HL-60/S4 (cell line): ENCODE measurements at regions not wholly inside any gene's neighbourhood (a gene's known extent, or its start where the extent isn't known, plus 50 kb on each side); places are given as distances from the start of the nearest gene placed in this dataset.

ENCODE experiments used
- in situ Hi-C: fragments of 300-500 bp; cut with MboI; formaldehyde crosslinking; loops from 2 replicates; pipeline ENCODE4 v1.14.3; 2022; ENCODE audit warnings: low sequenced_read_pairs

DNA sequence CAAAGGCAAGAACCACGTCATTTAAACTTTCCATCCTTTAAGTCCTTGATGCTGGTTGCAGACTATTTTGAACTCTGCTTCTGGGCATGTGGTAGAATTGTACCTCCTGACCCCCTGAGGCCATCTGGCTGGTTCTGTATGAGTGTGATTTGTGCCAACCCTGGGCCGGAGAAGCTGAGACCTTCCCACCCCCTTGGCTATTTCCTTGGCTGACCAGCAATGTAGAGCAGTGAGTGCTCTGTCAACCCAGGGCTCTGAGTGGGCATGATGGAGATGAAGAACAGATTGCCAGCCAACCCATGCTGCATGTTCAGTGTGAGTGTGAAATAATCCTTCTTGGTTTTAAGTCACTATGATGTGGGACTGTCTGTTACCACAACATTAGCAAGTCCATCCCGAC is 82.1 kb upstream of the RASGRP1 start:
- in situ Hi-C loops, result no loop called here

DNA sequence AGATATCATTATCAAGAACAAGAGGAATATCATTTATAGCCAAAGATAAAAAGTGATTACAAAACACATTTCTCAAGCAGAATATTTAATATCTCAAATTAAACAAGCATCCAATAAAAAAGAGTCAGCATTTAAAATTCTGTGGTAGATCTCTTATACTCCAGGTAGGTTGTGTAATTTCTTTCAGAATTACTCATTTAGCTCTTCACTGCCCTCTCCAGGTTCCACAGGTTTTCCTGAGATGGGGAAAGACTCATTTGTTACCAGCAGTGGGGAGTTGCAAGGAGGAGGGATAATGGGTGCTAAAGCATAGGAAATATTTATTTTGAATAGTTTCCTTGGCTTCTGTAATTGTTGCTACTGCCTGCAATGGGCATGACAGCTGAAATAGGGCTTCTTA is 83.1 kb upstream of the RASGRP1 start:
- in situ Hi-C loops, result no loop called here

DNA sequence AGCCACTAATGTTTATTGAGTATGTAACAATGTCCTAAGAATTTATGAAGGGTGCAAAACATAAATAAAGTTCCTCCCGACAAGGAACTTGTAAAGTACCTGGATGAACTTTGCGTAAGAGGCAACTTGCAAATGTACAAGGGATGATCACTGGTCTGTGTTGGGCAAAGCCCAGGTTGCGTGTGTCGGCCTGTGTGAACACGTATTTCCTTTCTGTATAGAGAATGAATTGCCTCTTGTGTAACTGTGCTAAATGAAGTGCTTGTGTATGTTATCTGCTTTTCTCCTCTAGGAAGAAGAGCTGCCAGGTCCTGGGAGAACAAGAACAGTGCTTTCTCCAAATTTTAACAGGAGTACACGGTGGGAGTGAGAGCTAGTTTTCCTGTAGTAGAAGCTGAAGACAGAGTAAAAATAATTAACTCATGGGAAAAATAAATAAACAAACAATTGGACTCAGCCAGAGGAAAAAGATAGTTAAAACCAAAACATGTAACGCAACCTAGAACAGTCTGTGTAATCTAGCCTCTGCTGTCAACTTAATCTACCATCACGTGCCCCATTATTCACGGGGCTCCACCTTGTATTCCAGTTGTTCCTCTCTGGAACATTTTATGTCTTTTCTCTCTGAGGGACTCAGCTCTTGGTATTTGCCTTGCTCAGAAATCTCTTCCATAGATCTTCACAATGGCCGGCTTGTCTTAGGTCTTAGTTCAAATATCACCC is 83.7 kb upstream of the RASGRP1 start:
- in situ Hi-C loops, result no loop called here

DNA sequence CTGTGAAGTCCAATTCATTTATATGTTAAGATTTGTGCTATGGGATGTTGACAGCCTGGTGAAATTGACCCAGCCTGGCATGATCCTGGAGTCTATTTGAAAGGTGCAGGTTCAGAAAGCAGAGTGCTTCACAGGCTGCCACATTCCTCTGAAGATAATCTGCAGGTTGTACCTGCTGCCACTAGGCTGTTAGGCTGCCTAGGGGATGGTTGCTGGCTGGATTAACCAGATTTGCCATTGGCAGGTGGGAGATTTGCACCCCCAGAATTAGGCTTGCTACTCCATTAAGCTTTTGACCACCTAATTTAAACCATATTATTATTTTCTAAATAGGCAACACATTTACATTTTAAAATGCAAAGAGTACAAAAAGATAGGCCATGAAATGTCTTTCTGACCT is 85.8 kb upstream of the RASGRP1 start:
- in situ Hi-C loops, result no loop called here

DNA sequence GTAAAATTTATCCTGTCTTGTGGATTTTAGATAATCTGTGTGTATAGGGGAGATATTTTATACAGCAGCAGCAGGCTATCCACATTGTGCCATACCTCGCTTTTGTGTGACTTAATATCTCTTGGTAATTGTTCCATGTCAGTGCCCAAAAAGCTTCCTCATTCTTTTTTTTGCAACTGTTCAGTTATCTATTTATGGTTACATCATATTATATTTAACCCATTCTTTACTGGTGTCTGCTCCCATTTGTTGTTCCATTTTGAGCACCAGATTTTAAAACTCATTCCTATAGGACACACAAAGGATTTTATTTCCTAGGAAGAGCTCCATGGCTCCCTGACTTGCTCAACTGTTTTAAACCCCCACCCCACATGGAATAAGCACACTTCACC is 86.3 kb upstream of the RASGRP1 start:
- in situ Hi-C loops, result no loop called here

DNA sequence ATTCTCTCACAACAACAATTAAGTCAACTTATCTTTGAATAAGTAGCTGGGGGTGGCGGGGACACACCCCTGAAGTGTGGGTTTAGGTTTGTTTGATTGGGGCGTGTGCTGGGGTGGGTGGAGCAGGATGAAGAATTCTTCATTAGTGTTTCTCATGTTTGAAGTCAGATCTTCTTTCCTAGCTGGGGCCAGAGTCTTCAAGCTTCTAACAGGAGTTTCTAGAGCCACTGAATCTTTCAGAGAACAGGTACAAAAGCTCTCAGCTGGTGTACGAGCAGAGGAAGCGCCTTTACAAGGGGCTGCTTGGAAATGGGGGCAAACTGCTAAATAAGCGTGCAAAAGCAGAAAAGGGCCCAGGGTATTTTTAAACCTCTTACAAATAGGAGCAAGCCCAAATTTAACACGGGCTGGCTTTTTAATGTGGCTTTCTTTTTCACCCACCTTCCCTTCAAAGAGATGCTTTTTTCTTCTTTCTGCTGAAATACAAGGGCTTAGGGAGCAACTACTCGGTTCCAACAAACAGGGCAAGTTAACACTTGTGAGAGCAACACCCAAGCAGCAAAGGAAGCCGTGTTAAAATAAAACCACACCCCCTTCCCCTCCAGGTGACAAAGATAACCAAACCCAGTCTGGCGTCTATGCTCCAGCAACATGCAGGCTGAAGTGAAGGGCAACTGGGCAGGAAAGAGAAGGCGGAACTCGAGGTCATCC is 86.9 kb upstream of the RASGRP1 start:
- in situ Hi-C loops, result no loop called here

DNA sequence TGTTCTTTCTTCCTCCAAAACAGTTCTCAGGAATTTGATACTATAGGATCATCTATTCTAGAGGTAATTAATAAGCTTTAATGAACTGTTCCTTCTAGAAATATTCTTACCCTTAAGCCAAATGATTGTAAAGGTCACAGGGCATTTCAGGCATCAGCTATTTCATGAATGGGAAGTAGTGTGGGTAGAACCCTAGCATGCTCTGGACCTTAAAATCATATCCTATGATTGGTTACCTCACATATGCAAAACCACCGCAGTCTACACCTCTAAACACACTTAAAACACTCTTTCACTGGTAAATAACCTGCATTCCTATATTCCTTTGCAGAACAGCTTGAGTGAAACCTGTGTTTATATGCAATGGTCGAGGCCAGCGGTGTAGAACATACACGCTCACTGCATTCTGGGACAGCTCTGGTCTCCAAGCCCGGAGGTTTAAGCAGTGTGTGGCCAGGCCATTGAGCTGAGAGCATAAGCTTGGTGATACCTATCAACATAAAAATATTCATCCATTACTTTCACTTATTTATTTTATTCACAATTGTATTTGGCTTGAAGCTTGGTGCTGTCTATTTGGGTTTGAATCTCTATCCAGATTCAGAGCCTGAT is 87.7 kb upstream of the RASGRP1 start:
- in situ Hi-C loops, result no loop called here

DNA sequence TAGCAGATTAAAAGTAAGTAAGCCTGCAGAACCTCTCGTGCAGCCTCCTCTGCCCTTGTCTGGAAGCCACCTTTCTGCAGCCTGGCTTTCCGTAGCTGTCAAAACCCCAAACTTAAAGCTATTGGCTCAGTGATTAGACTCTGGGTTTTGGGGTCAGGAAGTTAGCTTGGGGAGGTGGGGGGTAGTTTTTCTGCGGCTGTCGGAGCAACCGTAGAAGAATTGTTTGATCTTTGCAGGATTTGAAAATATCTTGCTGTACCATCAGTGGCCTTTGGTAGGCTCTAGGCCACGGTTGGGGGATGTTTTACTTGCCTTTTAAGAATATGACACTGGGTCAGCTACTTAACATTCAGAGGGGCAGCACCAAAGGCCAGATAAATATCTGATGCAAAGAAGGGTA is 88.4 kb upstream of the RASGRP1 start:
- in situ Hi-C loops, result no loop called here

DNA sequence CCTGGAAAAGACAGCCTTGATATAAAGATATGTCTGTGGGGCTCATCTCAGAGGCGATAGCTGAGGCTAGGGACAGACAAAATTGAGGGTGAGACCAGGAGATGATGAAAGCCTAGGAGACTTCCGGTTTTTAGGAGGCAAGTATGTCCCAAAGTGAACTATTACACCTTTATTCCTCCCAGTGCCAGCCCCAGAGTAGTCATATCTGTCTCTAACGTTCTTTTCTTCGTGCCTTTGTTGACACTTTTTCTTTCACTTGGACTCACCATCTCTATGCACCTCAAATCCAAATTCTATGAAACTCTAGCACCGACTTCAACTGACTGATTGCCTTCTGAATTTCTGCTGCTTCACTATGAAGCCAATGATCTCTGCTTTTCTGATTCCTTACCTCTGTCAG is 93.8 kb upstream of the RASGRP1 start:
- in situ Hi-C loops, result no loop called here

DNA sequence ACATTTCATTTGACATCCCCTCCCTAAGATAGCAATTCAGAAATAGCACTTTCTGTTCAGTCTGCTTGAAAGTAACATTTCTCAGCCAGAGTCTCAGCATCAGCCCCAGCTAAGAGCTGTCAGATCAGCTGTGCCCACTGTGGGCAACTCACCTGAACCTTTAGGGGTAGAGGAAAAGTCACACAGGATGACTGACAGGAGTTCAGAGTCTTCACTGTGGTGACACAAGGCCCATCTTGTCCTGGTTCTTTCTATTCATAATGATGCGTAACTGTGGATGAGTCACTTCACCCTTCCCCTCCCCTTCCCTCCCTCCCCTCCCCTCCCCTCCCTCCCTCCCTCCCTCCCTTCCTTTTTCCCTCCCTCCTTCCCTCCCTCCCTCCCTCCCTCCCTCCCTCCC is 96.1 kb upstream of the RASGRP1 start:
- in situ Hi-C loops, result no loop called here

DNA sequence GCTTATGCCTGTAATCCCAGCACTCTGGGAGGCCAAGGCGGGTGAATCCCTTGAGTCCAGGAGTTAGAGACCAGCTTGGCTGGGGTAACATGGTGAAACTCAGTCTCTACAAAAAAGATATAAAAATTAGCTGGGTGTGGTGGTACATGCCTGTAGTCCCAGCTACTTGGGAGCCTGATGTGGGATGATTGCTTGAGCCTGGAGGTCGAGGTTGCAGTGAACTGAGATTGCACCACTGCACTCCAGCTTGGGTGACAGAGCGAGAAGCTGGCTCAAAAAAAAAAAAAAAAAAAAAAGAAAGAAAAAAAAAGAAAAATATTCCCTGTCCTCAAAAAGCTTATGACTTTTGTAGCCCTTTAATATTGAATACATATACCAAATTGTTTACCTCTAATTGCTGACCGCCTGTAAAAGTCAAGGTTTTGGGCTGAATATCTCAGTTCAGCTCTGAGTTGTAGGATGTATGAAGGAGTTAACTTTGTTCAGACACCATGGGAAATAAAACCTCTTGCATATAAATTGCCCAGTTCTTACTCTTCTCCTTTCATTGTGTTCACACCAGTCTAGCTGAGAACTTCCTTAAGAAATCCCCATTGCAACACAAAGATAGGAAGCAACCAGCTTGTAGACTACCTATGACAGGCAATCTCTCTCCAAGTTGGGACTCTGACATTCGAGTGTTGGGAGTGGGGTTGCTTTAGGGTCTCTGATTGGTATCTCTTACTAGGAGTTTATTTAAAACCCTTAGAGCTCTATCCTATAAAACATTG is 97.6 kb upstream of the RASGRP1 start:
- in situ Hi-C loops, result no loop called here

DNA sequence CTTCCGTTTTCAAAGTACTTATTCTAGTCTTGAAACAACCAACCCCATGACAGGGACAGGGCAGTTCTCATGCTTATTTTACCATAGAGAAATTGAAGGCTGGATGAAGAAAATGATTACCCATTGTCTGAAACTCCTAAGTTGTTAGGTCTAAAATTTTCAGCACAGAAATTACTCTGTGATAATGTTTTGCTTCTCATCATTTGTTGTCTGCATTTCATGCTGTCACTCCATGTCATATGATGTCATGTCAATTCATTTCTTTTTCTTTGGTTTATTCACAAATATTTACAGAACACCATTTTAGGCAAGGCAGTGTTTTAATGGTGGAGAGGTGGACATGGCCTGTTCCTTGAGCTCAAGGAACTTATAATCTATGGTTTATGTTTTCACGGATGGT is 98.2 kb upstream of the RASGRP1 start:
- in situ Hi-C loops, result no loop called here

DNA sequence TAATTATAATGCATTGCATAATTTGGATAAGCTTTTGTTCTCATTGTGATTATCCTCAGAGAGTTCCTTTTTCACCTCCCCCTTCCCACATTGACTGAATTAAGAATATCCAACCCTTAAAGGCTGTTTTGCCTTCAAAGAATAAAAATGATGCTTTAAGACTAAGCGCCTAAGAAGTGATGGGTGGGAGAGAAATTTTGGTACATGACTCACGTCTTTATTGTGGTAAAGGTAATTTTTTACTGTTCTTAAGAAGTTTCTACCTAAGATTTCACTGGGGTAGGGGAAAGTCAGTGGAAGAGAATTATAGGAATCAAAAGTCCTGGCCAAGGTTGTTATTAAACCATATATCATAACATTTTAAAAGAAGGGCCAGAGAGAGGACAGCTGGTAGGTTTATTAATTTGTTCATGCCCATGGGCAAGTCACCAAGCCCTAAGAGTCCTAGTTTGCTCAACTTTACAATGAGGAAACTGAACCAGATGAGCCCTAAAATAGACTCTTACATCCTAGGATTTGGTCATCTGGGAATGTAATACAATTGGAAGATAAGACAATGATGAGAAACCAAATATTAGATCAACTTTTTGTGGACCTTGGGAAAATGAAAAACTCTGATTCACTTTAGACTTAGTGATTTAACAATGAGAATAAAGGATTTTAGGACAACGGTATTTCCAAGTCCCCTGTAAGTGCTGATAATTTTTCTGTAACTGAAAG is 101.1 kb upstream of the RASGRP1 start:
- in situ Hi-C loops, result no loop called here

DNA sequence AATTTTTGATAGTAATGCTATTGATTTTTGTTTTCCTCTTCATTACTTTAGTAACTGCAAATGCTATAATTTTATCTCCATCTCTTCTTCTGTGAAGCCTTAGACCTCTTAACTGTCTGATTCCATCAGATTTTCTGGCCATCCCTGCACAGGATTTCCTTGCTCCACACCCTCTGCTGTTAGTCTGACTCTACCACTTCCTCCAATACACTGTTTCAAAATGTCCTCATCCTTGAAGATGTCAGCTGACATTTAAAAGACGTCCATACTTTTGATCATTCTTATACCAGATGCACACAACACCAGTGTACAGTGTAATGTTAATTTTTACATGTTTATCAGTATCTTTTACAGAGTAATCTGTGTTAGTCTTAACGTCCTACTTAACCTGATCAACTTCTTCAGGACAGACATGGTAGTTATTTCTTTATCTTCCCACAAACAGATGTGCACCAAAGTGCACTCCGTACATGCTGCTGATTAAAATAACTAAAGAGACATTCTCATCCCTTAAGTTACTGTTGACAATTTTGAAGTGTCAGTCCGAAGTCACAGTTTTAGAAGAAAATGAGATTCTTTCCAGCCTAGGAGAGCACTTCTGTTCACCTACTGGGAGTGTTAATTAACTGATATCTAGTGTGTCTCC is 102.4 kb upstream of the RASGRP1 start:
- in situ Hi-C loops, result no loop called here

DNA sequence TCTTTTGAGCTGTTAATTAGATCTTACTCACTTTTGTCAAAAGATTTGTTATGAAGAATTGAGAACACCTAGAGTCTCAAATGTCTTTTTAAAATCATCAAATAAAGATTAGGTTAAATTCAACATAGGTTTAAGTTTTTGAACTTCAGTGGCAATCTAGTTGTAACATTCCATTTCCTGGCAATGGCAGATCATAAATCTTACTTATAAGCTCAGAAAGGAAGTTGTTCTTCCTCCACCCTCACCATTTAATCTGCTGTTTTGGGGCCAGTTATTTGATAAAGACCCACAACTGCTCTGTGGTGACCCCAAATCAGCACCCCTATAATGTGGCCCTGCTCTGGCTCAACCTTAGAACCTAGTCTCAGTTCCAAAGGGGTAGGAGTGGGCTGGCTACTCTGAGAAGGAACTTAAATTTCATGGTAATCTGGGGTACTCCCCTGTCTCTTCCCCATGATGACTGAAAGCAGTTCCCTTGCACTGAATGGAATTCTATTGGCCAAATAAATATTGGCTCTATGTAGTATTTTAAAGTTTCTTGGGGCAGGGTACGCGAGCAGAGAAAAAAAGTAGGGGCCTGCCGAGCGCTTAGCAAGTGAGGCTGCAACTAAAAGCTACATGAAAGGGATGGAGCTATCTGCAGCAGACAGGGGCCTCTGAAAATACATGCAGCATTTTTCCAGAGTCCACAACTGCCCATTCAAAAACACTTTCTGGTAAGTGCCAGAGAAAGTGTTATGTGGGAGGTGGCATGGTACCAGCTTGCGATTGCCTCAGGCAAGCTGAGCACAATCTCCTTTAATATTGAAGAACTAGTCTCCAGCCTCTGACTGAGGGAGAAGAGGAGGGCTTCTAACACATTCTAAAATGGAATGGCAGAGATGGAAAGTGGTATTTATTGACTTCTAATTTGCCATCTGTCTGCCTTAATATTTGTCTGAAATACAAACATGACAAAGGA is 103.6 kb upstream of the RASGRP1 start:
- in situ Hi-C loops, result no loop called here

DNA sequence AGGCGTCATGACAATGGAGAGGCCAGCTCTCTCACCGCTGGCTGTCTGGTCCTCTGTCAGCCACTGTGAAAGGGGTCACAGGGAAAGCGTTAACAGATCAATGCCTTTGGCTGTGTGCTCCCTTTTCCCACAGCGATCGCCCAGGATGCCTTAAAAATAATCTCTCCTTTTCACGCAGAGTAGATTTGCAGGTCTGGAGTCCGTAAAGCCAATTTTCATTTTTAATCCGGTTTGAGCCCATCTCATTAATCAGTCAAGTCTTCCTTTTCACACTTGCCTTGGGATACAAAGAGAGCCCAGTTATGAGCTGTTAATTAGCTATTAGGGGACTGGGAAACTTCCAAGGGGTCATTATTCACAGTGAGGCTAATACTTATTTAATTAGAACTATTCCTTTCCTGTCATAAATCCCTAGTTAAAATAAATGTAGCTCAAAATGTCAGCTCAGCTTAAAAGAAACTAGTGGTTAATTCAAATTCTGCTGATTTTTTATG is 104.3 kb upstream of the RASGRP1 start:
- in situ Hi-C loops, result no loop called here

DNA sequence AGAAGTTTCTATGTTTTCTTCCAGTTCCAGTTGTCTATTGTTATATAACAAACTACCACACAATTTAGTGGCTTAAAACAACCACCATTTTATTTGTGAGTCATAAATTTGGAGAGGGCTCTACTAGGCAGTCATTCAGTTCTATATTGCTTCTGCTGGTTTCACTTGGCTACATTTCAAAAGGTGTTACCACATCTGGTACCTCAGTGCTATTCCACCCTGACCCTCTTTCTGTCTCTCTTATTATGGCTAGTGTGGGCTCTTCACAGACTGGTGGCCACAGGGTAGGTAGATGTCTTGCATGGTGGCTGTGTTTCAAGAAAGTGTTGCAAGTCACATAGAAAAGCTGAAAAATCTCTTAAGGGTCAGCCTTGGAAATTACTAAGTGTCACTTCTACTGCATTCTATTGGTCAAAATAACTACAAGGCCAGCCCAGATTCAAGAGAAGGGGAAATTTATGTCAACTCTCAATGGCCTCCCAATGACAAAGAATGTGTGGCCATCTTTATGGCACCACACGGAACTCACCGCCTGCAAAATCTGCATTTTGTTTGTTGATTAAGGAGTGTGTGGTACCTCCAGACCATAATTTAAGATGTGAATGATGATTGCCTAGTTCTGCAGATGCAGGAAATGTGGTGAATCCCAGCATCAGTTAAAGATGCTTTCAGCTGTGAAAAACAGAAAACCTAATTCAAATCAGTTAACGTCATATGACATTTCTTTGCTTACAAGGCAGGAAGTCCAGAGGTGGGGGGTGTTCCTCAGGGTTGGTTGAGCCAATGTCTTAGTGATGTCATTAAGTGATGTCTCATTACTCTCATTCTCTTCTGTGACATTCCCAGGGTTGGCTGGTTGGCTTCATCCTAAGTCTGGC is 105.8 kb upstream of the RASGRP1 start:
- in situ Hi-C loops, result no loop called here

DNA sequence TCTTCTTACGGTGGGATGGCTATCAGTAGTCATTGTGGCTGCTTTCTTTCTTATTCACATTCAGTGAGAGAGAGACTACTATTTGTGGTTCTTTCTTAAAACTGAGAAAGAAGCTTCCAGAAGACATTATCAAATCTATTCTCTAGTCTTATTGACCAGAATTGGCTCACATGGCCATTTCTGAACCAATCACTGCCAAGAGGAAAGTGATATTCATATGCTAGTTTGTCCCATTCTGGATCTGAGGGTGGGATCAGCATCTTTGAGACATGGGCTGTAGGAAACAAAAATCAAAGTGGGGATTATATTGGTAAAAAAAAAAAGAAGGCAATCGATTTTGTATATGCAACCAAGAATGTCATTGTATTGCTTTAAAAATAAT is 106.4 kb upstream of the RASGRP1 start:
- in situ Hi-C loops, result no loop called here
